OCI-LY3 (cell line): ENCODE measurements at regions not wholly inside any gene's neighbourhood (a gene's known extent, or its start where the extent isn't known, plus 50 kb on each side); places are given as distances from the start of the nearest gene placed in this dataset.

Experiments used
- H2AFZ ChIP-seq: fragments of 200-600, 300-600 bp; shearing (Covaris generic); 2 replicates; pipeline ENCODE4 v1.6.0; 2014; ENCODE audit warnings: antibody characterized with exemption, low read depth, low read length
- H3K27ac ChIP-seq: fragments of 200-600, 300-600 bp; sonication (generic); 2 replicates; pipeline ENCODE4 v1.5.1; 2014; ENCODE audit warnings: mild to moderate bottlenecking, low read length, moderate library complexity, mixed read lengths
- H3K27me3 ChIP-seq: fragments of 200-600, 300-600 bp; sonication (generic); 2 replicates; pipeline ENCODE4 v1.6.1; 2014; ENCODE audit warnings: low read depth, low read length, mixed read lengths
- H3K36me3 ChIP-seq: fragments of 200-600, 300-600 bp; sonication (generic); replicated peaks from 2 replicates; pipeline ENCODE3; 2014; ENCODE audit warnings: low read depth, low read length, mixed read lengths
- H3K4me1 ChIP-seq: fragments of 300-600, 200-600 bp; sonication (generic); 2 replicates; pipeline ENCODE4 v1.6.1; 2014; ENCODE audit warnings: low read length, mixed read lengths
- H3K4me2 ChIP-seq: fragments of 200-600, 300-600 bp; sonication (generic); 2 replicates; pipeline ENCODE4 v1.6.1; 2014; ENCODE audit warnings: low read length, mixed read lengths
- H3K4me3 ChIP-seq: fragments of 300-600, 200-600 bp; sonication (generic); 2 replicates; pipeline ENCODE4 v1.5.1; 2014; ENCODE audit warnings: antibody characterized with exemption, mild to moderate bottlenecking, low read length, moderate library complexity
- H3K79me2 ChIP-seq: fragments of 300-600, 200-600 bp; shearing (Covaris generic); 2 replicates; pipeline ENCODE4 v1.6.1; 2014; ENCODE audit warnings: mild to moderate bottlenecking, low read length, mixed read lengths
- H3K9ac ChIP-seq: fragments of 300-600, 200-600 bp; shearing (Covaris generic); 2 replicates; pipeline ENCODE4 v1.6.0; 2014; ENCODE audit warnings: mild to moderate bottlenecking, low read length, moderate library complexity
- H3K9me3 ChIP-seq: fragments of 200-600, 300-600 bp; shearing (Covaris generic); 2 replicates; pipeline ENCODE4 v1.6.1; 2014; ENCODE audit warnings: low read length, mixed read lengths; ENCODE audit not compliant: insufficient read depth
- H4K20me1 ChIP-seq: fragments of 200-600, 300-600 bp; sonication (generic); 2 replicates; pipeline ENCODE4 v1.6.1; 2016; ENCODE audit warnings: low read length, mixed read lengths; ENCODE audit not compliant: insufficient read depth
- CTCF ChIP-seq: fragments of 200-600, 300-600 bp; sonication (generic); IDR thresholded peaks from 2 replicates; pipeline ENCODE4 v1.5.1; 2014; ENCODE audit warnings: antibody characterized with exemption, low read length, low read depth
- EZH2phosphoT487 ChIP-seq: fragments of 200-600 bp; shearing (Covaris generic); IDR thresholded peaks from 2 replicates; pipeline ENCODE4 v1.6.1; 2018; ENCODE audit warnings: antibody characterized with exemption, mixed run types, low read depth

DNA sequence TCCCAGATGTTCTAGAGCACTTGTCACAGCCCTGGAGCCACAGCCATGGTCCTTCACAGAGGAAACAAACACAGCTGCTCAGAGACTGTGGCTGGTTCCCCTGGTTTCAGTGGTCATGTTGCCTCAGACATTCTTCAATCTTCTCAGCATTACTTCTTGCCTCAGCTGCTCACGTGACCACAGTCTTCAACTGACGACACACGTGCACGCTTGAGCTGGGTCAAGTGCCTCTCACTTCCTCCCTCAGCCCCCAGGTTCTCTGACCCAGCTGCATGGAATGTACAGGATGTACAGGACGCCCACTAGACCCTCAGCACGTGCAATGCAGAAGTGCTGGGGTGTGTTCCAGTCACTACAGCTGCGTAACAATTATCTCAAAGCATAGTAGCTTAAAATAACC is 159.8 kb upstream of the GGTLC1 start:
- H3K9me3 ChIP-seq, result peaks cover 7% of the 10 kb centered on the region
- peaks cover 11% of the 10 kb centered on the region for H3K4me1 ChIP-seq
- no peaks in the 10 kb centered on the region for H3K79me2 ChIP-seq
- no peaks in the 10 kb centered on the region for H3K36me3 ChIP-seq
- H2AFZ ChIP-seq, result 0 out of 2 replicates have a peak overlapping the region, but pooled peaks have one; percentile 9
- TF ChIP-seq CTCF (no peak), EZH2phosphoT487 (no peak)
- H4K20me1 ChIP-seq, result no peaks in the 10 kb centered on the region
- H3K9ac ChIP-seq, result no peak overlapping the region
- peak overlapping the region; percentile 20; the same call in 1 of the 2 replicates for H3K4me2 ChIP-seq
- H3K27ac ChIP-seq, result no peak overlapping the region; the same call in 1 of the 2 replicates
- no peak overlapping the region for H3K4me3 ChIP-seq
- H3K27me3 ChIP-seq, result peaks cover 8% of the 10 kb centered on the region; the same call in 1 of the 2 replicates

DNA sequence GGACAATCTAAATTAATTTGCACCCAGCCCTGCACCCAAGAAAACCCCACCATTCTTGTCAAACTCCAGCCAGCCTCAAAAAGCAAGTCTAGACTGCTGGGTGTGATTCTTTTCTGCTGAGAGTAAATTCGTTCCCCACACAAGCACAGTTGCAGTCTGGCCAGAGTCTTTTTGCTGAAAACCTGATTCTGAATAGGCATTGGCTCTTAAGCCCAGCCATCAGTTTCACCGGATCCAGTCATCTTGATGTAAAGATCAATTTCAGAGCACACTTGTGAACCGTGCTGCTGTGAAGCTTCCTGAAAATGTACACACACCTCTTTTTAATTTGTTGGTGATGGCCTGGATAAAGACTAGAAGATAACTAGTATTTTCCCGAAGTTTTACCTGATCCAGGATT is 159.4 kb upstream of the GGTLC1 start:
- no peak overlapping the region for H3K9ac ChIP-seq
- H3K4me1 ChIP-seq, result peaks cover 11% of the 10 kb centered on the region

DNA sequence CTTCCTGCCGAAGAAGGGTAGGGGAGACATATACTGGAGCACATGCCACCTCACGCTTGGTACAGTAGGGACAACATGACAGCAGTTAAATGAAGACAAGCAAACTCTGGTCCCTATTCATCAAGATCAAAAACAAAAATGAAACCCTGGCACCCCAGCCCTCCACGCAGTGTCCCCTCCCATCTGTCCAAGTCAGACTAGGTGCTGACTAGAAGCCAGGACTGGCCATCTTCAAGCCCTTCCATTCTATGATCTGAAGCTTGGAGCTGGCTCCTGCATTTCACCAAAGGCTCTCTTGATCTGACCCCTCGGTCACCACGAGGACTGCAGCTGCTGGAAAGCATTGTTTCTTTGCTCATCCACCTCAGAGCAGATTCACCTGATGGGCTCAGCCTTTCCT is 158.9 kb upstream of the GGTLC1 start:
- Histone ChIP-seq H3K27me3 (0 out of 2 replicates have a peak, but pooled peaks cover 9% of the 10 kb centered on the region), H3K9ac (no peak overlapping the region), H4K20me1 (no peaks in the 10 kb centered on the region), H3K79me2 (no peaks in the 10 kb centered on the region), H2AFZ (no peak overlapping the region), H3K36me3 (no peaks in the 10 kb centered on the region), H3K9me3 (peaks cover 7% of the 10 kb centered on the region), H3K4me1 (peaks cover 11% of the 10 kb centered on the region), H3K4me3 (no peak overlapping the region), H3K27ac (no peak overlapping the region), H3K4me2 (no peak overlapping the region)
- TF ChIP-seq EZH2phosphoT487 (no peak), CTCF (no peak)

More for the DNA sequence above, 159.4 kb upstream of the GGTLC1 start:
- no peaks in the 10 kb centered on the region for H3K79me2 ChIP-seq
- peaks cover 7% of the 10 kb centered on the region for H3K9me3 ChIP-seq
- H3K36me3 ChIP-seq, result no peaks in the 10 kb centered on the region
- H3K27ac ChIP-seq, result no peak overlapping the region
- H3K4me2 ChIP-seq, result peak overlapping the region; percentile 20; the same call in 1 of the 2 replicates
- 0 out of 2 replicates have a peak, but pooled peaks cover 9% of the 10 kb centered on the region for H3K27me3 ChIP-seq
- no peak overlapping the region for H3K4me3 ChIP-seq
- H2AFZ ChIP-seq, result no peak overlapping the region
- TF ChIP-seq CTCF, result no peak
- TF ChIP-seq EZH2phosphoT487, result no peak
- H4K20me1 ChIP-seq, result no peaks in the 10 kb centered on the region

DNA sequence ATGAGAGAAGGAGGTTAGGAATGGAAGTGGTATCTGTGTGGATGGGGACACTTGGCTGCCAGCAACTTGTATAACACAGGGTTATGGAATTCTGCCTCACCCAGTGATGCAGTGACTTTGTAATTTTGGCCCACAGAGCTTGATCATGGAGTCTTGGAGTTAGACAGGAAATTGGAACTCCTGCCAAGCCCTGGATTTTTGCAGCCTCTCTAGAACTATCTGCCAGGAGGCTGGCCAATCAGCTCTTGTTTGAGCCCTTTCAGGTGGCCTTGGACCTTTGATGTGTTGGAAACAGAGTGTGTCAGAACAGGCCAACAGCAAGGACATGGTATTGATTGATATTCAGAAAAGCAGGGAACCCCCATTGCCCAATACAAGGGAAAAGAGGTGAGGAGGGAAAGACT is 157.7 kb upstream of the GGTLC1 start:
- Histone ChIP-seq H3K27ac (no peak overlapping the region), H3K36me3 (no peaks in the 10 kb centered on the region), H3K79me2 (no peaks in the 10 kb centered on the region), H4K20me1 (no peaks in the 10 kb centered on the region), H2AFZ (no peak overlapping the region), H3K4me2 (no peak overlapping the region), H3K9ac (no peak overlapping the region), H3K4me1 (peaks cover 11% of the 10 kb centered on the region), H3K4me3 (no peak overlapping the region), H3K9me3 (peaks cover 10% of the 10 kb centered on the region), H3K27me3 (0 out of 2 replicates have a peak, but pooled peaks cover 9% of the 10 kb centered on the region)
- TF ChIP-seq EZH2phosphoT487, result no peak
- no peak for TF ChIP-seq CTCF
